Heart left ventricle (tissue), 13 donors: ENCODE measurements at regions not wholly inside any gene's neighbourhood (a gene's known extent, or its start where the extent isn't known, plus 50 kb on each side); places are given as distances from the start of the nearest gene placed in this dataset.

ENCODE experiments used
- POLR2A ChIP-seq, 2 donors: fragments of 450-650 bp; IDR thresholded peaks; one replicate each; pipeline ENCODE4 v1.6.1; 2017; ENCODE audit warnings: antibody characterized with exemption in 2 of 2, mild to moderate bottlenecking in 2 of 2, moderate library complexity in 2 of 2
- TF ChIP-seq, protein P1 (sequence below), 12 donors: fragments of 200-600 bp; sonication (generic) in 4 of 12; IDR thresholded peaks; one replicate each; pipeline versions ENCODE4 v1.5.0 to v1.8.0; 2018 to 2022; ENCODE audit warnings: antibody characterized with exemption in 12 of 12, mild to moderate bottlenecking in 5 of 12
- donor health status: ischemic (EF 13 %, LVEDD 7.1; RV severe dilation, severe dysfunction).
- donor health status: DM: no; HTN: yes; CAD: no.
- donor health status: DM: no; HTN: no; CAD: no.
- donor health status: ischemic (EF 25% LVEDD 6.9; RV normal size, moderate dysfunction).
- donor health status: ischemic (EF 25% LVEDD 5.7; RV mildly dilated, moderate dysfunction).
- donor health status: ischemic (EF 35%, LVEDD 5.7; RV mildly dilated, moderate dysfunction).
- donor health status: nonischemic (EF 11% LVEDD 7.7; RV severe dilation, severe dysfunction).
- donor health status: DM: yes; HTN: yes; CAD: no.
- donor health status: PGD.
- donor health status: ischemic (EF 29% LVEDD 5.4; RV normal size, mild dysfunction).
- donor health status: nonischemic (EF 23%, LVEDD 6.1; RV moderate dilation, normal function).

DNA sequence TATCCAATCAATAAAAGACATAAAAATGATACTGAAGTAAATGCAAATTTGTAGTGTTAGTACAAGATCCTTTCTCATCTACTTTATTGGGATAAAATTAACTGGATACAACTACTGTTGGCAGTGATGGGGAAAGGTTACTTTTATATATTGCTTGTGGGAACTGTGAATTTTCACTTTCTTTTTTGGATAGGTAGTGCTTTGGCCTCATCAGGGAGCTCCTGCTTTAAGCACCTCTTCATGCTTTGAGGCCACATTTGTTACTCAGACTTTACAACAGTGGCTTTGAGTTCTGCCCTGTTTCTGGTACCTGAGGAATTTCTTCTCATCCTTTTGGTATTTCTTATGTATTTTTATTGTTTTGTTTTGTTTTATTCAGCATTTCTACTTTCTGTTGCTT lies 134.7 kb upstream of the XIST start:
- TF ChIP-seq, protein P1, sequence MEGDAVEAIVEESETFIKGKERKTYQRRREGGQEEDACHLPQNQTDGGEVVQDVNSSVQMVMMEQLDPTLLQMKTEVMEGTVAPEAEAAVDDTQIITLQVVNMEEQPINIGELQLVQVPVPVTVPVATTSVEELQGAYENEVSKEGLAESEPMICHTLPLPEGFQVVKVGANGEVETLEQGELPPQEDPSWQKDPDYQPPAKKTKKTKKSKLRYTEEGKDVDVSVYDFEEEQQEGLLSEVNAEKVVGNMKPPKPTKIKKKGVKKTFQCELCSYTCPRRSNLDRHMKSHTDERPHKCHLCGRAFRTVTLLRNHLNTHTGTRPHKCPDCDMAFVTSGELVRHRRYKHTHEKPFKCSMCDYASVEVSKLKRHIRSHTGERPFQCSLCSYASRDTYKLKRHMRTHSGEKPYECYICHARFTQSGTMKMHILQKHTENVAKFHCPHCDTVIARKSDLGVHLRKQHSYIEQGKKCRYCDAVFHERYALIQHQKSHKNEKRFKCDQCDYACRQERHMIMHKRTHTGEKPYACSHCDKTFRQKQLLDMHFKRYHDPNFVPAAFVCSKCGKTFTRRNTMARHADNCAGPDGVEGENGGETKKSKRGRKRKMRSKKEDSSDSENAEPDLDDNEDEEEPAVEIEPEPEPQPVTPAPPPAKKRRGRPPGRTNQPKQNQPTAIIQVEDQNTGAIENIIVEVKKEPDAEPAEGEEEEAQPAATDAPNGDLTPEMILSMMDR (IDR thresholded peaks at IDR 0.05): no peak
- TF ChIP-seq POLR2A (IDR thresholded peaks at IDR 0.05): no peak
